Bronchial epithelial cell (primary cell): ENCODE measurements at regions not wholly inside any gene's neighbourhood (a gene's known extent, or its start where the extent isn't known, plus 50 kb on each side); places are given as distances from the start of the nearest gene placed in this dataset.

Source experiments
- DNase-seq: peaks from one replicate; pipeline ENCODE4 v3.0.0-alpha.2; 2010; ENCODE audit warnings: low read depth
- FAIRE-seq: peaks from 2 replicates; lab custom pipeline; 2011; peaks lifted over from hg19 to GRCh38; lab: Jason Lieb, UNC
- H3K27me3 ChIP-seq: 2 replicates; pipeline ENCODE4 v1.5.1; 2011; ENCODE audit warnings: low read length; ENCODE audit not compliant: control insufficient read depth, insufficient read depth
- H3K36me3 ChIP-seq: 2 replicates; pipeline ENCODE4 v1.5.1; 2011; ENCODE audit warnings: low read length; ENCODE audit not compliant: control insufficient read depth, insufficient read depth
- H3K4me3 ChIP-seq: 2 replicates; pipeline ENCODE4 v1.5.1; 2011; ENCODE audit warnings: mild to moderate bottlenecking, low read depth, low read length, control low read depth
- CTCF ChIP-seq: IDR thresholded peaks from 2 replicates; pipeline ENCODE4 v1.5.1; 2011; ENCODE audit warnings: mild to moderate bottlenecking, moderate library complexity, low read length, control low read depth, inconsistent platforms; ENCODE audit not compliant: insufficient read depth, severe bottlenecking

GRCh38 chr2:20536619-20537422, 89.9 kb downstream of the RHOB start:
- H3K4me3 ChIP-seq: no peak overlapping the region
- DNase-seq (no peak), FAIRE-seq (no peak)
- no peaks in the 10 kb centered on the region for H3K27me3 ChIP-seq
- no peaks in the 10 kb centered on the region for H3K36me3 ChIP-seq
- no peak for TF ChIP-seq CTCF

DNA sequence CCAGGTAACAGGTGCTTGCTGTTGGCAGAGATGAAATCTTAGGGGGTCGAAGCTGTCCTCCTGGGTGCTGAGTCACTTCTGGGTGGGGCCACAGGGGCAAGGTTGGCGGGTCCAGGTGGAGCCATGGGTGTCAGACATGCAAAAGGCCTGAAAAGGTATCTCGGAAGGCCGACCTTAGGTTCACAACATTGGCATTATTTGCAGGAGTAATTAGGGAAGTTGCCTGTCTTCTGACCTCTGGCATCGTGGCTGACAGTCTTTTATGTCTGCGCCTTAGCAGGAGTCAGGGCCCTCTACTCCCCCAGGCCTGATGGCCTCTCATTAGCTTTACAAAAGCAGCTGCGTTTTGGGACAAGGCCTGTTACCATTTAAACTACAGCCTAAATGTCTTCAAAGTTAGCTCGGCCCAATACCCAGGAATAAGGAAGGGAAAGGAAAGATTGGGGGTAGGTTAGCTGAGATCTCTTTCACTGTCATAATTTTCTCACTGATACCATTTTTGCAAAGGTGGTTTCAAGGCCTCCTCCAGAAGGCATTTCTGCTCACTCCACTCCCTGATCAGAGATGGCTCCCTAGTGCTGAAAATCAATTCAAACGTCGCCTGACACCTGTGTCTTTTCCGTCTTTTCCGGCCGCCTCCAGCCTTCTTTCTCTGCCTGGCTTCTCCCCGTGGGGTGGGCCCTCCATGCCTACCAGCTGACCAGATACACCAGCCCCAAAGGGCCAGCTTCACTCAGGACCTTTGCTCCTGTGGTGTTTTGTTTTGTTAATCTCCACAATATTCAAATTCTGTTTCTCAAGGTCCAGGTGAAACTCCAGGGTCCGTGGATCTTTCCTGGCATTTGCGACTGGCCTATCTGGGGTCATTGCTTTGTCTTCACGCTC, 90.8 kb downstream of the RHOB start:
- DNase-seq: no peak
- no peak for TF ChIP-seq CTCF
- H3K4me3 ChIP-seq: no peak overlapping the region
- no peaks in the 10 kb centered on the region for H3K36me3 ChIP-seq
- FAIRE-seq: no peak
- no peaks in the 10 kb centered on the region for H3K27me3 ChIP-seq

GRCh38 chr2:20538308-20539132, 91.6 kb downstream of the RHOB start:
- H3K4me3 ChIP-seq: no peak overlapping the region
- no peaks in the 10 kb centered on the region for H3K36me3 ChIP-seq
- H3K27me3 ChIP-seq: no peaks in the 10 kb centered on the region
- DNase-seq (no peak), FAIRE-seq (no peak)
- no peak for TF ChIP-seq CTCF

DNA sequence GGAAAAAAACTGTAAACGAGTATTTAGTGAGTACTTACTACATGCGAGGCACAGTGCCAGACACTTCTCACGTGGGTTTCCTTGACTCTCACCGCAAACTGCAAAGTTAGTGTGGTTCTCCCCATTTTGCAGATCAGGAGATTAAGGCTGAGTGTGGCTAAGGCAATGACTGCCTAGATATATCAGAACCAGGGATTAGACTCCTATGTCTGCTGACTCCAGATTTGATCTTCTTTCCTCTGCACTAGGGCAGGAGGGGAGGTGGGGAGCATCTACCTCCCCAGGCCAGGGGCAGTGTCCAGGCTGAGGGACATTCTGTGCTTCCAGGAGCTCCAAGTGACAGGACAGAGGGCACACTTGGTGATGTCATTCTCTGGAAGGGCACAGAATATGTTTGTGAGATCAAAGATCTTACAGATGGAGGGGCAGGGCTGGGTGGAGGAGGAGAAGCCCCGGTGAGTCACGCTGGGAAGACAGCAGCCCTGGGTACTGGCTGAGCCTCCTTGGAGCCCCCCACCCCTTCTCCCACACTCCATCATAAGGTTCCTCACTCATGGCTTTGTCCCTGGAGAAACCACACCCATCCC, 92.4 kb downstream of the RHOB start:
- no peaks in the 10 kb centered on the region for H3K36me3 ChIP-seq
- H3K27me3 ChIP-seq: no peaks in the 10 kb centered on the region
- FAIRE-seq (no peak), DNase-seq (no peak)
- TF ChIP-seq CTCF: no peak
- no peak overlapping the region for H3K4me3 ChIP-seq

DNA sequence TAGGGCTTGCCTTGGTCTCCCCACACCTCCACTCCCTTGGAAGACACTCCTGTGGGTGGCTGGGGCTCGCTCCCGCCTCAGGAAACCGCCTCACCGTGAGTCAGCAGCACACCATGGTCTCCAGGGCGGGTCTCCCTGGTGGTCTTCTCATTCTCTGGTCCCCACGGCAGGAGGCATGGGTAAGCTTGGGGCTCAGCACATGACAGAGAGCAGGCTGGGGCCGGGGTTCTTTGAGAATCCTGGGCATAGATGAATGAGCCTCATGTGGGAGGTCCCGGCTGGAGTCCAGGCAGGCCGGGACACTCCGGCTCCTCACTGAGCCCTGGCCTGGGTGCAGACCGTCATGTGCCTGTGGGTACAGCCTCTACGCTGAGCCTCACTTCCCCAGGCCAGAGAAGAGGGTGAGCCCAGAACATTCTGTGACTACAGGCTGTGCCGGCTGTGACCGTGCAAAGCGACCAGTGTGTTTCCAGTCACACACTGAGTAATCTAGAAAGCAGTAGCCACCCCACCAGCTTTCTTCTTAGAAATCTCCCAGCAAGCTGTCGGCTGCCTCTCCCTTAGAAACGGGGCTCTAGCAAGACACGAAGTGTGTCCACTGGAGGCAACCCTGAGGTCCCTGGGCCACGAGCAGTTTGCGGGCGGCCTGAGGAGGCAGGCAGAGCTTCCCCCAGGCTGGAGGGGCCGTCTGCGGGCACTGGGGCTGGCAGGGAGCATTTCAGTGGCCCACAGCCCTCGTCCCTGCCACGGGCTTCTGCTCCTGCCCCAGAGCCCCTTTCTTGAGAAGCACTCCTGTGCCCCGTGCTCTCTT, 93.1 kb downstream of the RHOB start:
- Histone ChIP-seq H3K27me3 (no peaks in the 10 kb centered on the region), H3K4me3 (no peak overlapping the region), H3K36me3 (no peaks in the 10 kb centered on the region)
- TF ChIP-seq CTCF: no peak
- DNase-seq (no peak), FAIRE-seq (no peak)
